HUES6 (cell line): ENCODE measurements at regions not wholly inside any gene's neighbourhood (a gene's known extent, or its start where the extent isn't known, plus 50 kb on each side); places are given as distances from the start of the nearest gene placed in this dataset.

ENCODE experiments used
- H3K27ac ChIP-seq: 2 replicates; pipeline ENCODE4 v1.7.0; 2013; ENCODE audit warnings: low read depth, mild to moderate bottlenecking, low read length, inconsistent platforms
- H3K27me3 ChIP-seq: 2 replicates; pipeline ENCODE4 v1.6.1; 2013; ENCODE audit warnings: low read length; ENCODE audit not compliant: control insufficient read depth, insufficient read depth
- H3K36me3 ChIP-seq: 2 replicates; pipeline ENCODE4 v1.6.1; 2013; ENCODE audit warnings: low read length; ENCODE audit not compliant: control insufficient read depth, insufficient read depth
- H3K4me1 ChIP-seq: 2 replicates; pipeline ENCODE4 v1.6.1; 2013; ENCODE audit warnings: low read length; ENCODE audit not compliant: control insufficient read depth, insufficient read depth
- H3K4me3 ChIP-seq: 2 replicates; pipeline ENCODE4 v1.5.1; 2013; ENCODE audit warnings: low read depth, low read length
- H3K9ac ChIP-seq: one replicate; pipeline ENCODE4 v1.6.1; 2013; ENCODE audit warnings: mild to moderate bottlenecking, low read length
- H3K9me3 ChIP-seq: 2 replicates; pipeline ENCODE4 v1.6.1; 2013; ENCODE audit warnings: low read depth, low read length; ENCODE audit not compliant: control insufficient read depth, insufficient read depth

DNA sequence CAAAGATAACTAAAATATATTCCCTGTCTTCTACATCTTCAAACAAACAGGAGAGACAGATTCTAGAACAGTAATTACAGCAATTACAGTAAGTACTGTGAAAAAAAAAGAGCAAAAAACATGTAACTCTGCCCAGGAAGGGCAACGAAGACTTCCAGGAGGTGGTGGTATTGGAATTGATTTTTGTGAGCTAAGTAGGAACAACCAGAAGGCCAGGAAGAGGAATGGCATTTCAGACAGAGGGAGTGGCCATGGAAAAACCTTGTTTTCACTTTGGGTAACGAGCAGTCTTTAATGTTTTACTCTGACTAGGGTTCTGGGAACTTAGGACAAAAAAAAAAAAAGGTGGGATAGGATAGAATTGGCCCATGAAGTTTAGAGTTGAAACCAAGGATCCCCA, 196.3 kb upstream of the PLEKHG7 start:
- Histone ChIP-seq H3K27me3 (no peaks in the 10 kb centered on the region), H3K4me1 (0 out of 2 replicates have a peak, but pooled peaks cover 5% of the 10 kb centered on the region), H3K9ac (no peak overlapping the region), H3K4me3 (no peak overlapping the region), H3K36me3 (no peaks in the 10 kb centered on the region), H3K27ac (no peak overlapping the region), H3K9me3 (no peaks in the 10 kb centered on the region)

DNA sequence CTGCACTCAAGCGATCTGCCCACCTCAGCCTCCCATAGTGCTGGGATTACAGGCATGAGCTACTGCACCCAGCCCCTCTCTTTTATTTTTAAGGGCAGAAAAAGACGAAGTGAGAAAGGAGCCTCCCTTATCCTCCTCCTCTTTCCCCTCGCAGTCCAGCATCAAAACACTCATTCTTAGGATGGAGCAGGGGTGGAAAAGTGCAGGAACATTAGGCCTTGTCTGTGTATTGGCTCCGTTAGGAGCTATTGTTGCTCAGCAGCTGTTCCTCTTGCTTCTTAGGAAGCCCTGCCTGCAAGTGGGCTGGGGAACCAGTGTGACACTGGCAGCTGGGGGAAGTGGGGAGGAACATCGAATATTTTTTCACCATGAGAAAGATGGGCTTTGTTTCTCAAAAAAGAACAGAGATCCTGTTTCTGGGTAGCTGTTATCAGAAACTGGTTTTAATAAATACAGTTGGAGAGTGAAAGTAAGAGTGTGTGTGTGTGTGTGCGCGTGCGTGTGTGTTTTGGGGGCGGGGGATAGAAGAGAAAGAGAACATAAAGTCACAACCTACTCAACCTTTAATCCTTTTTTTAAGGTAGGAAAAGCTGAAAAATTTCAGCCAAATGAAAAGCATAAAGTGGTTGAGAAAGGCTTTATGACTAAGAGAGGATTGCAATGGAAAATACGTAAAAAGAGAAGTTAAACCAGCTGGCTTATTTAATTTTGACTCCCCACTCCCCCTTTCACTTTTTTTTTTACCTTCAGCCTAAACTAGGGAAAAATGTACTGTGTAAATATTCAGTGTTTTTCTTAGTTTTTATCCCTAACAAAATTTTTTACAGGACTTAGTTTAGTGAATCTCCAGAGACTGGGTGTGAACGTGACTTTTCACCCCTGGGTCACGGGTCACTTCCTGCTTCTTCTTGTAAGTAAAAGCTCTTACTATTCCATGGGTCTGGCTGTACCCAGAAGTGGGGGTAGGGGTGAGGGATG, 197.2 kb upstream of the PLEKHG7 start:
- Histone ChIP-seq H3K4me1 (0 out of 2 replicates have a peak, but pooled peaks cover 5% of the 10 kb centered on the region), H3K27me3 (no peaks in the 10 kb centered on the region), H3K9me3 (no peaks in the 10 kb centered on the region), H3K36me3 (no peaks in the 10 kb centered on the region), H3K9ac (no peak overlapping the region), H3K4me3 (no peak overlapping the region), H3K27ac (no peak overlapping the region)

DNA sequence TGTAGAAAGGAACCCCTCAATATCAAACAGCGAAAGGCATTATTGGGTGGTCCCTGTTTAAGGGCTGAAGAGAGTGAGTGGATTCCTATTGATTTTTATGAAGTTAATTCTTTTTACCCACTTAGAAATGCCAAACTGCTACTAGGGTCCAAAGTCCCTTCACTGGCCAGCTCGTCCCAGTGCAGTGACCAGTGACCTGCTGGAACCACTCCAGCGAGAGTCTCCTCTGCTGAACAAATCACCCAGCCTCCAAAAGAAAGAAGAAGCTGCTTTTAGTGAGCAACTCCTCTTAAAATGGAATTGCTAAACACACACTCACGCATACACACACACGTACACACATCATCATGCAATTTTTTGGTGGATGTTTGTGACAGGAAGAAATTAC, 198.2 kb upstream of the PLEKHG7 start:
- Histone ChIP-seq H3K27me3 (no peaks in the 10 kb centered on the region), H3K4me3 (no peak overlapping the region), H3K4me1 (0 out of 2 replicates have a peak, but pooled peaks cover 5% of the 10 kb centered on the region), H3K27ac (no peak overlapping the region), H3K9ac (no peak overlapping the region), H3K36me3 (no peaks in the 10 kb centered on the region), H3K9me3 (no peaks in the 10 kb centered on the region)

DNA sequence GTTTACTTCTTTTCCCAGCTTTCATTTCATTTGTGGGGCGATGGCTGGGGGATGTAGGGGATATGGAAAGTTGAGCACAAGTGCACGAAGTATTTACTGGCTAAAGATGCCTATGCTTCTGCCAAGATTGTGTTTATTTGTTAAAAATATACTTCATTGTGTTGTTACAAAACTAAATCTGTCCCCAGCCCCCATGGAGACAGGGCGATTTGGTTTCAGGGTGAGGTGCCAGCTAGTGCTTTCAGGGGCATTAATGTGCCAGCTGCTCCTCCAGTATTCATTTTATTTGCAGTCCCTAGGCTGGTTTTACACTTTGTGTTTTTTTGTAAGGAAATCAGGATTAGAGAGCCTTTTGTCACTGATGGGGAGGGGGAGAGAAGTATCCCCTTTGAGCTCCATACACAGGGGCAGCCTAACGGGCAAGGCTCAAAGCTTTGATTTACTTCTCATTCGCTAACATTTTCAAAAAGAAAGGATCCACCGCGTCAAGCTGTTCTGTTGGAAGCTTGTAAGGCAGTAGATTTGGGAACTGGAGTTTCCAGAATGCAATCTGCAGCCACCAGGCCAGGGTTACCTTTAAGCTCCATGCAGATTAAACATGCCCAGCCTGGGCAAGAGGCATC, 198.7 kb upstream of the PLEKHG7 start:
- Histone ChIP-seq H3K9me3 (no peaks in the 10 kb centered on the region), H3K4me1 (0 out of 2 replicates have a peak, but pooled peaks cover 5% of the 10 kb centered on the region), H3K36me3 (no peaks in the 10 kb centered on the region), H3K27me3 (no peaks in the 10 kb centered on the region), H3K27ac (no peak overlapping the region), H3K4me3 (no peak overlapping the region), H3K9ac (no peak overlapping the region)

DNA sequence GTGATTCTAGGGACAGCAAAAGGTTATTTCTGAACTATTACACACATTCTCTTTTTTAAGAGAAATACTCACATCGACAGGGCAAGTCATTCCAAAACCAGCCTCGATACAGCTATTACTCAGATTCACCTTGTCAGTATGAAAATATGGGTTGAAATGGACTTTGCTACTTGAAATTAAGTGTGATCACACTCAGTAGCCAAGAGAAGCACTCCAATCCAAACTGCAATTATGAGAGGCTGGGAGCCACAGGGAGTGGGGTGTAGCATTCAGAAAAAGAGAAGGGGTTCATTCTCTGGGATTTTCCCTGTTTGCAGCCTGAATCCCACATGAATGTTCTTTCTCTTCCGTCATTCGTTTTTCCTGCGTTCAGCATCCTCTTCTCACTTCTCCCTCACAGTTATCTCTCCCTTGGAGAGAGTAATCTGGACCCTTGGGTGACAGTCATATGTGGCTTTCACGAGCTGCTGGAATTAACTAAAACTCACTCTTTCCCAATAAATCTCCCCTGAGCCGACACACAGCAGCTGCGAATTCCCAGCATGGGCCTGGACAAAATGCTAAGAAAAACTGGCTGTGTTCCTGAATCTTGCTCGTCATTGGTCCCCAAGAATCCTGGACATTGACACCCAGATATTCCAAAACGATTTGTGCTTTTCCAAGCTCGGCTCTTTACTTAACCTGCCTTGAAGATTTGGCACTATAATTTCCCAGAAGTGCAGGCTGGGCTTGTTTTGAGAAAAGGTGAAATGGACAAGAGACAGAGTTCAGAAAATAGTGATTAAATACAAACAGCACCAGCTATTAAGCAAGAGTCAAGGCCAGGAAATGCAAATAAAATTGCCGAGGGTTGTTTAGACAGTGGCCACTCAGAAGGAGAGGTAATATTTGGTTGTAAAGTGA, 199.5 kb upstream of the PLEKHG7 start:
- Histone ChIP-seq H3K9me3 (no peaks in the 10 kb centered on the region), H3K27ac (no peak overlapping the region), H3K36me3 (no peaks in the 10 kb centered on the region), H3K27me3 (no peaks in the 10 kb centered on the region), H3K4me3 (no peak overlapping the region), H3K9ac (no peak overlapping the region), H3K4me1 (0 out of 2 replicates have a peak, but pooled peaks cover 5% of the 10 kb centered on the region)

DNA sequence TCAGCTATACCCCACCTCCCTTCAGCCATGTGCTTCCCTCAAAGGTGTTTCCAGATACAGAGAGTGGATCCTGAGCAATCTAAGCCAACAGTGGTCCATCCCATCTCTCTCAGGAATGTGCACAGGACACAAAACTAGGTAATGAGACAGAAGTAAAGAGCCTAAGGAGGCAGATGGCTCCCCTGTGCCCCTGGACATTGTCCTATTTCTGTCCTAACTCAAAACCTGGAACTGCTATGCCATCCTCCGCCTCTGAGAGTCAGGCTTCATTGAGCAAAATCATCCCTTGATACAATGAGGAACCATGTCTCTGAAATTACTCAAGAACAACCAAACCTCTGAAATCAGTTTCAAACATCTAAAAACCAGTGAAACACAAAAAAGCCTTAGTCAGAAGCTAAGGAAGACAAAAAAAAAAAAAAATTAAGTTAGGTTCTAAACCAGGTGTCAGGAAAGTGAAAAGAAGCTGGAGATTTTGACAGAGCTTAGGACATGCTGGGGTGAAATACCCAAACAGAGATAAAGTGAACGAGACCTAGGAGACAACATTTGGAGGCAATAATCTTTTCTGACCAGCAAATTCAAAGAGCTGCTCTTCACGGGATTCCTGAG, 200.3 kb upstream of the PLEKHG7 start:
- H3K4me1 ChIP-seq = 0 out of 2 replicates have a peak, but pooled peaks cover 5% of the 10 kb centered on the region
- H3K27me3 ChIP-seq = no peaks in the 10 kb centered on the region
- no peak overlapping the region for H3K9ac ChIP-seq
- H3K4me3 ChIP-seq = no peak overlapping the region
- H3K36me3 ChIP-seq = no peaks in the 10 kb centered on the region
- no peak overlapping the region for H3K27ac ChIP-seq
- H3K9me3 ChIP-seq = no peaks in the 10 kb centered on the region

DNA sequence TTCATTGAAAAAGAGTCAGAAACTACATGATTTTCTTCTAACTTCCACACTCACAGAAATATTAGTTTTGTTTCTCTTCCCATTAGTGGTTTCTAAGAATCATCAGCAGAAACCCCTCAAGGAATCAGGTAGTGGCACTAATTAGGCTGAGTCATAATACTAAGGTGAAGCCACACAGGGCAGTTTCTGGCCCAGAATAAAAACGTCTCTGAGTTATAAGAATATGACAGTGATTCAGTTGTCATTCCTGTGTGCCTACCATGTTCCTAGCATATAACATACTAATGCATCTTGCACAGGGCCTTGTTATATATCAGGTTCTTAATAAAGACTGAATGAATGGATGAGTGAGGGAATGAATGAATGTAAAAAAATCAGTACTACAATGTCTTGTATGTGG, 206.0 kb upstream of the PLEKHG7 start:
- no peaks in the 10 kb centered on the region for H3K36me3 ChIP-seq
- H3K27ac ChIP-seq = no peak overlapping the region
- H3K4me1 ChIP-seq = no peaks in the 10 kb centered on the region
- H3K9ac ChIP-seq = no peak overlapping the region
- H3K27me3 ChIP-seq = no peaks in the 10 kb centered on the region
- no peak overlapping the region for H3K4me3 ChIP-seq
- 0 out of 2 replicates have a peak, but pooled peaks cover 3% of the 10 kb centered on the region for H3K9me3 ChIP-seq

DNA sequence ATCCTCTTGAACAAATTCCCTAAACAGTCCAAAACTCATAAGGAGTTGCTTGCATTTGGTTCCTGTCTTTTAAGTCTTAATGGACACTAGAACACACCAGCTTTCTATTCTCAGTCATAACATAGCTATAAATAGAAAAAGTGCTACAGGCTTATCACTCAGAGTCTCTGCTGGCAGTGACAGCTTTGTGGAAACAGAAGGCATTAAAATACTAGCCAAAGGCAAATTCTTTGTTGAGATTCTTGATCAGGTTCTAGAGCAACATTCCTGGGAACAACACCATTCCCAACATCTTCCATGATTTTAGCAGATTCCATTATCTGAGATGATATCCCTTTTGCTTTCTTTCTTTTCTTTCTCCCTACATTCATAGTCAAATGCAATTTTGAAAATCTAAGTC, 207.7 kb upstream of the PLEKHG7 start:
- Histone ChIP-seq H3K27ac (no peak overlapping the region), H3K36me3 (no peaks in the 10 kb centered on the region), H3K9ac (no peak overlapping the region), H3K27me3 (no peaks in the 10 kb centered on the region), H3K4me1 (no peaks in the 10 kb centered on the region), H3K4me3 (no peak overlapping the region), H3K9me3 (0 out of 2 replicates have a peak, but pooled peaks cover 3% of the 10 kb centered on the region)

DNA sequence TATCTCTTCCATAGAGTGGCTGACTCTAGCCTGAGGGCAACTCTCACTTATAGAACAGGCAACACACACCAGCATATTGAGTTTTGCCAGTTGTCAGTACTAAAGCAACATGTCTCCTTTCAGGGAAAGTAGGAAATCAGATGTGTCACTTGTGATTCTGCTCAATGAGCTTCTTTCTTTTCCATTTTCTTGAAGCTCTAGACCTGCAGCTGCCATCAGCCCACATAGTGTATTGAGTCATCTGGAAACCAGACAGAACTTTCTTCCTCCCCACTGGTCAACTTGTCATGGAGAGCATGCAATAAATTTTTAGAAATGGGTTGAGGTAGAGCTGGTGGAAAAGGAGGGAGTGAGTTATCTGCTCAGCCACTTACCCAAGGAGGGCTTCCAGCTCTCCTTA, 209.0 kb upstream of the PLEKHG7 start:
- H3K9ac ChIP-seq = no peak overlapping the region
- no peaks in the 10 kb centered on the region for H3K4me1 ChIP-seq
- H3K9me3 ChIP-seq = 0 out of 2 replicates have a peak, but pooled peaks cover 3% of the 10 kb centered on the region
- H3K27me3 ChIP-seq = no peaks in the 10 kb centered on the region
- no peaks in the 10 kb centered on the region for H3K36me3 ChIP-seq
- H3K27ac ChIP-seq = no peak overlapping the region
- H3K4me3 ChIP-seq = no peak overlapping the region

DNA sequence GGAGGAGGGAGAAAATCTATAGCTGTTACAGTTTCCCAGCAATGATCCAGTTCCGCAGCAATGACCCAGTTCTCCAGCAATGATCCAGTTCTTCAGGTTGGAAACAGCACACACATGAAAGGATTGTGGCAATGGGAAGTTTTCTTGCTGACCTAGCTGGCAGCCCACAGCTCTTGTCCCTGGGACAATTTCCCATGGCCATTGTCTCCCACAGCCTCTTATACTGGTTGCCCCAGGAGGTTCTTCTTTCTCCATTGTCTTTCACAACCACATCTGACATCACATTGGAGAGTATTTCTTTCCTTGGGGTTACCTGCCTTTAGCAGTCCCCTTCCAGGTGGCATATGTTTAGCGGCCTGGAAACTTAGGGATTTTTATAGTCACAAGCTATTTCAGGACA, 209.8 kb upstream of the PLEKHG7 start:
- no peaks in the 10 kb centered on the region for H3K4me1 ChIP-seq
- H3K4me3 ChIP-seq = no peak overlapping the region
- no peak overlapping the region for H3K27ac ChIP-seq
- no peaks in the 10 kb centered on the region for H3K36me3 ChIP-seq
- H3K9me3 ChIP-seq = 0 out of 2 replicates have a peak, but pooled peaks cover 3% of the 10 kb centered on the region
- no peak overlapping the region for H3K9ac ChIP-seq
- no peaks in the 10 kb centered on the region for H3K27me3 ChIP-seq
